ENCODE measurements at regions not wholly inside any gene's neighbourhood (a gene's known extent, or its start where the extent isn't known, plus 50 kb on each side); places are given as distances from the start of the nearest gene placed in this dataset.

DNA sequence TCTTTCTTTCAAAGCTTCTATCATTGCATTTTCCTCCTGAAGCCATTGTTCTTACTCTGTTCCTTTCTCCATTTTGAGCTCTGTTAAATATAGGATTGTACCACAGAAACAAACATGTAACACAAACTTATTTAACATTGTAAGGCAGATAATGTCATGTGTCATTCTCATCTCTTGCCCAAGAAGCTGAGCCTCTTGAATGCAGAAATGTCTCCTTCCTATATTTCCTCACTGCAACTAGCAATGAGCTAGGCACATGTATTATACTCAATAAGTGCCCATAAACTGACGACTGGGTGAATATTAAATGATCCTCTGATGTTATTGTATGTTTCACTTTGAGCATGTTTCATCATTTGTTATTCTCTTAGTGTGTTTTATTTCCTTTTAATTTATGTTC is 56.7 kb upstream of the SLC7A11 start:
- TF ChIP-seq POLR2A (IDR thresholded peaks at IDR 0.05) (no peak), POLR2AphosphoS5 (IDR thresholded peaks at IDR 0.05) (no peak)
- TF ChIP-seq, protein P1, sequence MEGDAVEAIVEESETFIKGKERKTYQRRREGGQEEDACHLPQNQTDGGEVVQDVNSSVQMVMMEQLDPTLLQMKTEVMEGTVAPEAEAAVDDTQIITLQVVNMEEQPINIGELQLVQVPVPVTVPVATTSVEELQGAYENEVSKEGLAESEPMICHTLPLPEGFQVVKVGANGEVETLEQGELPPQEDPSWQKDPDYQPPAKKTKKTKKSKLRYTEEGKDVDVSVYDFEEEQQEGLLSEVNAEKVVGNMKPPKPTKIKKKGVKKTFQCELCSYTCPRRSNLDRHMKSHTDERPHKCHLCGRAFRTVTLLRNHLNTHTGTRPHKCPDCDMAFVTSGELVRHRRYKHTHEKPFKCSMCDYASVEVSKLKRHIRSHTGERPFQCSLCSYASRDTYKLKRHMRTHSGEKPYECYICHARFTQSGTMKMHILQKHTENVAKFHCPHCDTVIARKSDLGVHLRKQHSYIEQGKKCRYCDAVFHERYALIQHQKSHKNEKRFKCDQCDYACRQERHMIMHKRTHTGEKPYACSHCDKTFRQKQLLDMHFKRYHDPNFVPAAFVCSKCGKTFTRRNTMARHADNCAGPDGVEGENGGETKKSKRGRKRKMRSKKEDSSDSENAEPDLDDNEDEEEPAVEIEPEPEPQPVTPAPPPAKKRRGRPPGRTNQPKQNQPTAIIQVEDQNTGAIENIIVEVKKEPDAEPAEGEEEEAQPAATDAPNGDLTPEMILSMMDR (IDR thresholded peaks at IDR 0.05 in 8 of 11, conservative IDR thresholded peaks at IDR 0.05 in 3 of 11): no peak
